ENCODE measurements at regions not wholly inside any gene's neighbourhood (a gene's known extent, or its start where the extent isn't known, plus 50 kb on each side); places are given as distances from the start of the nearest gene placed in this dataset.

DNA sequence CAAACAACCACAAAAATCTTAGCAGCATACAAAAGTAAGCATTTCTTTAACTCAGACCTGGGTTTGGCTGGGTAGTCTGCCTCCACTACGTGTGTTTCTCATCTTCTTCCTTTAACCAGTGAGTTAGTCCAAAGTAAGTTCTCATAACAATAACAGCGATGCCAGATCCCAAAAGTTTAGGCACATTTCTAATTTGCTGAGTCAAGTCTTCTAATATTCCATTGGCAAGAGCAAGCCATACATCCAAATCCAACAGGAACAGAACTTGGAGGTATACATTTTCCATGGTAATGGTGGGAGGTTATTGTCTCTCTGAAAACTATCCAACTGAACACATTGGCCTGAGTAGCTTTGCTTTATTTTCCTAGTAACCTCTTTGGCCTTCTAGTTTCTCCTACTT is 115.7 kb upstream of the CNTNAP2 start:
- TF ChIP-seq, protein P1, sequence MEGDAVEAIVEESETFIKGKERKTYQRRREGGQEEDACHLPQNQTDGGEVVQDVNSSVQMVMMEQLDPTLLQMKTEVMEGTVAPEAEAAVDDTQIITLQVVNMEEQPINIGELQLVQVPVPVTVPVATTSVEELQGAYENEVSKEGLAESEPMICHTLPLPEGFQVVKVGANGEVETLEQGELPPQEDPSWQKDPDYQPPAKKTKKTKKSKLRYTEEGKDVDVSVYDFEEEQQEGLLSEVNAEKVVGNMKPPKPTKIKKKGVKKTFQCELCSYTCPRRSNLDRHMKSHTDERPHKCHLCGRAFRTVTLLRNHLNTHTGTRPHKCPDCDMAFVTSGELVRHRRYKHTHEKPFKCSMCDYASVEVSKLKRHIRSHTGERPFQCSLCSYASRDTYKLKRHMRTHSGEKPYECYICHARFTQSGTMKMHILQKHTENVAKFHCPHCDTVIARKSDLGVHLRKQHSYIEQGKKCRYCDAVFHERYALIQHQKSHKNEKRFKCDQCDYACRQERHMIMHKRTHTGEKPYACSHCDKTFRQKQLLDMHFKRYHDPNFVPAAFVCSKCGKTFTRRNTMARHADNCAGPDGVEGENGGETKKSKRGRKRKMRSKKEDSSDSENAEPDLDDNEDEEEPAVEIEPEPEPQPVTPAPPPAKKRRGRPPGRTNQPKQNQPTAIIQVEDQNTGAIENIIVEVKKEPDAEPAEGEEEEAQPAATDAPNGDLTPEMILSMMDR (IDR thresholded peaks at IDR 0.05) = no peak
- TF ChIP-seq POLR2AphosphoS5 (IDR thresholded peaks at IDR 0.05; ENCODE audit: insufficient read depth in 1 of 2, low read depth in 1 of 2) = no peak
